ENCODE measurements at regions not wholly inside any gene's neighbourhood (a gene's known extent, or its start where the extent isn't known, plus 50 kb on each side); places are given as distances from the start of the nearest gene placed in this dataset.

DNA sequence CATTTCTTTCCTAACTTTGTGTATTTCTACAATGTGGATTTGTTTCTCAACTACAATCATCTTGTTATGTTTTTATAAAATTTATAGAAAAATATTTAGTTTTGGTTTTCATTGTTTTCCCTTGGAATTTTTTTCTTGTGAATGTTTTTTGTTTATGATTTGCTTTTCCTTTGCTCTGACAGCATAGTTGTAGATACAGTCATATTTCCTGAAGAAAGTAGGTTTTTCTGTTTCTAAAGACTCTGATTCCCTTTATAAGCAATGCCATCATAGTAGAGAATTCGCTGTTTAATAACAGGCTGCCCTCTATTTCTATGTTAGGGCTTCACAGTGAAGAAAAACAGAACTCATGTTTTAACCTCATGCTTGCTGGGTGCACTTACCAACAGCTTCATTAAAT is 482.3 kb downstream of the ZBBX start:
- no peak for DNase-seq
- TF ChIP-seq, protein P1, sequence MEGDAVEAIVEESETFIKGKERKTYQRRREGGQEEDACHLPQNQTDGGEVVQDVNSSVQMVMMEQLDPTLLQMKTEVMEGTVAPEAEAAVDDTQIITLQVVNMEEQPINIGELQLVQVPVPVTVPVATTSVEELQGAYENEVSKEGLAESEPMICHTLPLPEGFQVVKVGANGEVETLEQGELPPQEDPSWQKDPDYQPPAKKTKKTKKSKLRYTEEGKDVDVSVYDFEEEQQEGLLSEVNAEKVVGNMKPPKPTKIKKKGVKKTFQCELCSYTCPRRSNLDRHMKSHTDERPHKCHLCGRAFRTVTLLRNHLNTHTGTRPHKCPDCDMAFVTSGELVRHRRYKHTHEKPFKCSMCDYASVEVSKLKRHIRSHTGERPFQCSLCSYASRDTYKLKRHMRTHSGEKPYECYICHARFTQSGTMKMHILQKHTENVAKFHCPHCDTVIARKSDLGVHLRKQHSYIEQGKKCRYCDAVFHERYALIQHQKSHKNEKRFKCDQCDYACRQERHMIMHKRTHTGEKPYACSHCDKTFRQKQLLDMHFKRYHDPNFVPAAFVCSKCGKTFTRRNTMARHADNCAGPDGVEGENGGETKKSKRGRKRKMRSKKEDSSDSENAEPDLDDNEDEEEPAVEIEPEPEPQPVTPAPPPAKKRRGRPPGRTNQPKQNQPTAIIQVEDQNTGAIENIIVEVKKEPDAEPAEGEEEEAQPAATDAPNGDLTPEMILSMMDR (IDR thresholded peaks at IDR 0.05; ENCODE audit: low read depth, low read length) = no peak
- no peaks in the 10 kb centered on the region for H3K27me3 ChIP-seq

DNA sequence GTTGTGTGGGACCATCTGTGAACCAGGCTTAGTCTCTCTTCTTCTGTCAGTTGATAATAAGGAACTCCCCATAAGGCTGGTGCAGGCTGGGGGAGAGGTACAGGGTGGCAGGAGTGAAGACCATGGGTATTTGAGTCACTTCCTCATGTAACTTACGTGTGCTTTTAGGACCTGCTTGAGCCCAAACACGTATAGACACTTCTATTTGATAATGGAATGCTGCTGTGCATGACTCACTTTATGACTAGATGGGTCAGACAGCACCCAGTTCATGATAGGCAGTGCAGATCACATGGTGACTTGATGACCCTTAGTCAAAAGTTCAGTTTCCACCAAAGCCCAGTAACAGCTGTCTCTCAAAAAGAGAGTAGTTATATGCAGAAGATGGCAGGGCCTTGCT is 490.9 kb downstream of the ZBBX start:
- no peaks in the 10 kb centered on the region for H3K4me1 ChIP-seq
- TF ChIP-seq, protein P1 (IDR thresholded peaks at IDR 0.05; ENCODE audit: low read depth, low read length) = no peak
- H3K27me3 ChIP-seq = no peaks in the 10 kb centered on the region
- no peaks in the 10 kb centered on the region for H3K36me3 ChIP-seq
- DNase-seq = no peak
- H3K4me3 ChIP-seq (ENCODE audit: low read depth, low read length) = no peak overlapping the region
- H3K9me3 ChIP-seq = no peaks in the 10 kb centered on the region

More for the DNA sequence above, 482.3 kb downstream of the ZBBX start:
- H3K9me3 ChIP-seq = no peaks in the 10 kb centered on the region
- H3K4me1 ChIP-seq = no peaks in the 10 kb centered on the region
- no peaks in the 10 kb centered on the region for H3K36me3 ChIP-seq
- H3K4me3 ChIP-seq (ENCODE audit: low read depth, low read length) = no peak overlapping the region

DNA sequence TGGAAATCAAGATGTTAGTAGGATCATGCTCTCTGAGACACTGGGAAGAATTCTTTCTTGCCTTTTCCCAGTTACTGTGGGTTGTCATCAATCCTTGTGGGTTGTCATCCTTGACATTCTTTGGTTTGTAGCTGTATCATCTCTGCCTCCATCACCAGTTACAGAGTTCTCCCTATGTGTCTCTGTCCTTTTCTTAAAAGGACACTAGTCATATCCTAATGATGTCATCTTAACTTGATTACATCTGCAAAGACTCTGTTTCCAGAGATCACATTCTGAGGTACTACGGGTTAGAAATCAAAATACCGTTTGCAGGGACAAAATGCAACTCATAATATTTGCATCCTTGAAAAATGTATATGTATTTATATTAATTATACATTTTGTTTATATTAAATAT is 500.4 kb downstream of the ZBBX start:
- no peaks in the 10 kb centered on the region for H3K4me1 ChIP-seq
- no peaks in the 10 kb centered on the region for H3K27me3 ChIP-seq
- H3K36me3 ChIP-seq = no peaks in the 10 kb centered on the region
- TF ChIP-seq, protein P1 (IDR thresholded peaks at IDR 0.05; ENCODE audit: low read depth, low read length) = no peak
- no peaks in the 10 kb centered on the region for H3K9me3 ChIP-seq
- H3K4me3 ChIP-seq (ENCODE audit: low read depth, low read length) = no peak overlapping the region
- DNase-seq = no peak

DNA sequence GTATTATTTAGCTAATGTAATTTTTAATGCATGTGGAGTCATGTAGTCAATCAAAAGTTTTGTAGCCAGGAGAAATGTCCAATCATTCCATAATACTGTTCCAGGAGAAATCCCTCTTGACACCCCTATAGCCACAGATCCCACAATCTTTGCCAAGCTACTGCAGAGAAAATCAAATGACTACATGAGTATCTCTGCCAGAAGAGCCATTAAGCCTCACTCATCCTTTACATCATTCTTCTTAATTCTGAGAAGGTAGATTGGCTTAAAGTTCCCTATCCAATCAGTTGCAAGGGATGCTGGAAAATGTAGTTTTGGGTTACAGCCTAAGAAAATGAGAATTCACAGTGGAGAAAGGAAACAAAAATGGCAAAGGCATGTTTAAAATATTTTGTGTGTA is 502.1 kb downstream of the ZBBX start:
- no peaks in the 10 kb centered on the region for H3K27me3 ChIP-seq
- H3K36me3 ChIP-seq = no peaks in the 10 kb centered on the region
- H3K4me1 ChIP-seq = no peaks in the 10 kb centered on the region
- TF ChIP-seq, protein P1 (IDR thresholded peaks at IDR 0.05; ENCODE audit: low read depth, low read length) = no peak
- no peak overlapping the region for H3K4me3 ChIP-seq (ENCODE audit: low read depth, low read length)
- DNase-seq = no peak
- no peaks in the 10 kb centered on the region for H3K9me3 ChIP-seq

DNA sequence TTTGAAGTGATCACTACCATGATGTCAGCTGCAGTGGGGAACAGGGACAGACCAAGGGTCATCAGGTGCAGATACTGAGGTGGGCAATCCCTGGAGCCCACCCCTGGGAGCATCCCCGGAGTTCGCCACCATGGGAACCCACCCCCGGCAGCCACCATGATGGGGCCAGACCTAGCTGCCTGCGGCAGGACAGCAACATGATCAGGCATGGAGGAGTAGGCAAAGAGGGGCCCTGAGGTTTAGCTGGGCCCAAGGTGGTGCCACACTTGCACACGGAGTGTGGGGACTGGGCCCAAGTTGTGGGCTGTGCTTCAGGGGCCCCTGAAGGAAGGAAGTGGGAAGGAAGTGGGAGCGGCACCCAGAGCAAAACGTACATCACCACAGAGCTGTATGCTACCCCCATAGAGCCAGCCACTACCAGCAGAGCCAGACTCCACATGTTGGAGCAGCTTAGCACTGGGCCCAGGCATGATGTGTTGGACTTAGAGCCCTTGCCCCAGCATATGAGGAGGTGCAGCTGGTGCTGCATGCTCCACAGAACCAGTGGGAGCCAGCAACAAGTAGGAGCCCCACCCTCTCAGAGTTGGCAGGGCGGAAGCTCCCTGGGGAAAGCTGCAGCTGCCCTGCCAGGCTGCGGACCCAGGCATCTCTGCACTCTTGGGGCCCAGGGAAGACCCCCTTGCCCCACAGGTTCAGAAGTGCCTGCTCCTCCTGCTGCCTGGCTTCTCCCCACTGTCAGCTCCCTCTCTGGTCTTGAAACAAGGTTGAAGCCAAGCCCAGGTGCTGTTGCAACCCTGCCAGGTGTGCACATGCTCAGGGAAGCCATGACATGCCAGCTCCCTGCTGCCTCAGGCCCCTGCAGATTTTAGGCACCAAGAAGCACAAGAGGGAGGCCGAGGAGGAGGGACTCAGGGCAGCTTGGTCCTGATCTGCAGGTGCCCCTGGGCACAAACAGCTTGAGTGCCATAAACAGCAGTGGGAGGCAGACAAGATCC is 515.3 kb downstream of the ZBBX start:
- H3K4me3 ChIP-seq (ENCODE audit: low read depth, low read length) = no peak overlapping the region
- TF ChIP-seq, protein P1 (IDR thresholded peaks at IDR 0.05; ENCODE audit: low read depth, low read length) = no peak
- no peak for DNase-seq
- H3K4me1 ChIP-seq = no peaks in the 10 kb centered on the region
- no peaks in the 10 kb centered on the region for H3K9me3 ChIP-seq
- no peaks in the 10 kb centered on the region for H3K36me3 ChIP-seq
- no peaks in the 10 kb centered on the region for H3K27me3 ChIP-seq

DNA sequence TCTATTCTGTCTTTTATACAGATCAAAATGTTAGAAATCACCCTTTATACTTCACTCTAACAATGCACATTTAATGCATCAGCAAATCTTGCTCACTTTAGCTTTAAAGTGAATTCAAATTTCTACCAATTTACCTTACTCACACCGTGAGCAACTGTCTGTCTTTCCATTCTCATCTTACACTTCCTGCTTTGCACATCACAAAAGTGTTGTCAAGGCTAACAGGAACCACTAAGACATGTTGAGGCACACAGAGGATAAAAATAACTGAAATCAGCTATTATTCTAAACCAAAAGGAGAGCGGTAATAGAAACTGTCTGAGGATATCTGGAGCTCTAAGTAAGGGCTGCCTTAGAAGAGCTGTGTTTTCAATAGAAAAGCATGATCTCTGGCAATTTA is 519.9 kb downstream of the ZBBX start:
- Histone ChIP-seq H3K36me3 (no peaks in the 10 kb centered on the region), H3K4me1 (no peaks in the 10 kb centered on the region), H3K27me3 (no peaks in the 10 kb centered on the region), H3K9me3 (no peaks in the 10 kb centered on the region), H3K4me3 (ENCODE audit: low read depth, low read length) (no peak overlapping the region)
- DNase-seq = no peak
- TF ChIP-seq, protein P1 (IDR thresholded peaks at IDR 0.05; ENCODE audit: low read depth, low read length) = no peak

Measured in BE2C (cell line).